Liver (tissue), 3 donors: ENCODE measurements at regions not wholly inside any gene's neighbourhood (a gene's known extent, or its start where the extent isn't known, plus 50 kb on each side); places are given as distances from the start of the nearest gene placed in this dataset.

ENCODE experiments used
- FOXA1 ChIP-seq: IDR thresholded peaks from 2 replicates; pipeline ENCODE4 v1.6.1; 2016; ENCODE audit warnings: antibody characterized with exemption
- TAF1 ChIP-seq: conservative IDR thresholded peaks from 2 replicates; pipeline ENCODE4 v1.6.1; 2016; ENCODE audit warnings: antibody characterized with exemption, mild to moderate bottlenecking
- TF ChIP-seq, protein P1 (sequence below): fragments of 150-350 bp; IDR thresholded peaks from 2 replicates; pipeline ENCODE4 v1.5.1; 2017; ENCODE audit warnings: improper control_type of control experiment, low read depth, low read length; ENCODE audit not compliant: missing input control
- donor health status: healthy.
- donor health status: healthy.

DNA sequence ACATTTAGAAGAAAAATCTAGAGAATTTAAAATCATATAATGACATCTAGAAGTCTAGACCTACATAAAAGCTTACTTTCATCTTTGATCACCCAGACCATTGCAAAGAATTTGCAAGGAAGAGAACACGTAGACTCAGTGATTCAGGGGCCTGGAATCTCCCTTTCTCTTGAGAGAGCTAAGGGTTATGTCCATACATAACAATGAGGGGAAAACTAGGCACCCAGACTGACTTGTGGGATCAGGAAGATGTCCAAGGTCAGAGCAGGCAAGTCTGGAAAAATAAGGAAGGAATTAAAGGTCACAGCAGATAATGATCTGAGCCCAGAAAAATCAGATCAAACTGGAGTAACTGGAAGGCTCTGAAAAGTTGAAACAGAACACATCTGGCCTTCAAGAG, 198.4 kb upstream of the SFRP2 start:
- TF ChIP-seq, protein P1, sequence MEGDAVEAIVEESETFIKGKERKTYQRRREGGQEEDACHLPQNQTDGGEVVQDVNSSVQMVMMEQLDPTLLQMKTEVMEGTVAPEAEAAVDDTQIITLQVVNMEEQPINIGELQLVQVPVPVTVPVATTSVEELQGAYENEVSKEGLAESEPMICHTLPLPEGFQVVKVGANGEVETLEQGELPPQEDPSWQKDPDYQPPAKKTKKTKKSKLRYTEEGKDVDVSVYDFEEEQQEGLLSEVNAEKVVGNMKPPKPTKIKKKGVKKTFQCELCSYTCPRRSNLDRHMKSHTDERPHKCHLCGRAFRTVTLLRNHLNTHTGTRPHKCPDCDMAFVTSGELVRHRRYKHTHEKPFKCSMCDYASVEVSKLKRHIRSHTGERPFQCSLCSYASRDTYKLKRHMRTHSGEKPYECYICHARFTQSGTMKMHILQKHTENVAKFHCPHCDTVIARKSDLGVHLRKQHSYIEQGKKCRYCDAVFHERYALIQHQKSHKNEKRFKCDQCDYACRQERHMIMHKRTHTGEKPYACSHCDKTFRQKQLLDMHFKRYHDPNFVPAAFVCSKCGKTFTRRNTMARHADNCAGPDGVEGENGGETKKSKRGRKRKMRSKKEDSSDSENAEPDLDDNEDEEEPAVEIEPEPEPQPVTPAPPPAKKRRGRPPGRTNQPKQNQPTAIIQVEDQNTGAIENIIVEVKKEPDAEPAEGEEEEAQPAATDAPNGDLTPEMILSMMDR, result no peak
- TF ChIP-seq TAF1, result no peak
- no peak for TF ChIP-seq FOXA1
